MCF 10A (cell line): ENCODE measurements at regions not wholly inside any gene's neighbourhood (a gene's known extent, or its start where the extent isn't known, plus 50 kb on each side); places are given as distances from the start of the nearest gene placed in this dataset.

Experiments used
- BruUV-seq: library from RNA; stranded (reverse); fragments of 400-500 nt; replicated peaks from 2 replicates; lab custom pipeline; 2021; lab: Mats Ljungman, UMichigan
- CTCF ChIA-PET: fragments of 300-600 bp; sonication (Branson Sonifier 250); formaldehyde crosslinking; extraction: SDS; loops from one replicate; lab custom pipeline; 2021; ENCODE audit warnings: antibody characterized with exemption, inconsistent platforms; lab: Yijun Ruan, JAX
- POLR2A ChIA-PET: fragments of 300-600, 350-650 bp; sonication (Branson Sonifier 250); formaldehyde crosslinking; extraction: SDS; loops from one replicate; lab custom pipeline; 2020; ENCODE audit warnings: antibody characterized with exemption, inconsistent platforms; lab: Yijun Ruan, JAX
- DNase-seq: peaks from one replicate; pipeline ENCODE4 v3.0.0-alpha.2; 2018; ENCODE audit not compliant: unreplicated experiment
- H3K27ac Mint-ChIP-seq: one replicate; pipeline ENCODE4 v1.8.0; 2022; ENCODE audit warnings: mild to moderate bottlenecking, low read depth, mixed read lengths; ENCODE audit not compliant: unreplicated experiment
- H3K27me3 Mint-ChIP-seq: one replicate; pipeline ENCODE4 v1.8.0; 2022; ENCODE audit warnings: mixed read lengths; ENCODE audit not compliant: insufficient read depth, unreplicated experiment
- H3K36me3 Mint-ChIP-seq: one replicate; pipeline ENCODE4 v1.8.0; 2022; ENCODE audit warnings: mild to moderate bottlenecking, moderate library complexity, mixed read lengths; ENCODE audit not compliant: insufficient read depth, unreplicated experiment
- H3K4me1 Mint-ChIP-seq: one replicate; pipeline ENCODE4 v1.8.0; 2022; ENCODE audit warnings: mixed read lengths; ENCODE audit not compliant: insufficient read depth, unreplicated experiment
- H3K4me3 Mint-ChIP-seq: one replicate; pipeline ENCODE4 v1.8.0; 2022; ENCODE audit warnings: mild to moderate bottlenecking, moderate library complexity, mixed read lengths; ENCODE audit not compliant: unreplicated experiment
- H3K9me3 Mint-ChIP-seq: one replicate; pipeline ENCODE4 v1.8.0; 2022; ENCODE audit warnings: mixed read lengths; ENCODE audit not compliant: unreplicated experiment
- CTCF ChIP-seq: fragments of 200-600 bp; IDR thresholded peaks from one replicate; pipeline ENCODE4 v1.8.0; 2022; ENCODE audit warnings: antibody characterized with exemption, mild to moderate bottlenecking; ENCODE audit not compliant: unreplicated experiment
- intact Hi-C: fragments of 100-400 bp; cut with micrococcal nuclease; formaldehyde crosslinking; loops from 2 replicates; pipeline ENCODE4 v1.14.1; 2022

- no peak for DNase-seq
- Mint-ChIP-seq H3K9me3 (peaks cover 7% of the 10 kb centered on the region), H3K4me3 (no peak overlapping the region), H3K36me3 (no peaks in the 10 kb centered on the region), H3K4me1 (no peaks in the 10 kb centered on the region), H3K27ac (no peak overlapping the region), H3K27me3 (peaks cover 73% of the 10 kb centered on the region)
- ChIA-PET POLR2A (no interaction called here), CTCF (interaction anchor here (0.6 kb wide), 1 partner anchor 17 kb away, joined by 3 read pairs; no protein-coding TSS in a partner anchor)
- intact Hi-C loops = no loop called here
- no TSS peak for BruUV-seq
- no peak for TF ChIP-seq CTCF
Observed at GRCh38 chrX:102988517-102988916, 51.4 kb downstream of the RAB40AL start.

- CTCF ChIA-PET = interaction anchor here (1.0 to 1.5 kb wide), 2 partner anchors 12 to 19 kb away, joined by 4 to 6 read pairs; no protein-coding TSS in a partner anchor
- DNase-seq = no peak
- H3K9me3 Mint-ChIP-seq = peaks cover 12% of the 10 kb centered on the region
- H3K4me3 Mint-ChIP-seq = no peak overlapping the region
- no peak for TF ChIP-seq CTCF
- peaks cover 42% of the 10 kb centered on the region for H3K27me3 Mint-ChIP-seq
- no peaks in the 10 kb centered on the region for H3K4me1 Mint-ChIP-seq
- no peak overlapping the region for H3K27ac Mint-ChIP-seq
- intact Hi-C loops = no loop called here
- H3K36me3 Mint-ChIP-seq = no peaks in the 10 kb centered on the region
- POLR2A ChIA-PET = no interaction called here
- no TSS peak for BruUV-seq
Observed at GRCh38 chrX:102995316-102995715, 58.2 kb downstream of the RAB40AL start.

GRCh38 chrX:103002576-103002975, 61.4 kb downstream of the BEX1 start:
- Mint-ChIP-seq H3K36me3 (no peaks in the 10 kb centered on the region), H3K9me3 (no peaks in the 10 kb centered on the region), H3K4me1 (no peaks in the 10 kb centered on the region), H3K4me3 (no peak overlapping the region), H3K27me3 (peaks cover 75% of the 10 kb centered on the region), H3K27ac (no peak overlapping the region)
- no peak for DNase-seq
- CTCF ChIA-PET = no interaction called here
- POLR2A ChIA-PET = no interaction called here
- TF ChIP-seq CTCF = no peak
- no TSS peak for BruUV-seq
- intact Hi-C loops = no loop called here
